OCI-LY3 (cell line): ENCODE measurements at regions not wholly inside any gene's neighbourhood (a gene's known extent, or its start where the extent isn't known, plus 50 kb on each side); places are given as distances from the start of the nearest gene placed in this dataset.

Source experiments
- CTCF ChIP-seq: fragments of 200-600, 300-600 bp; sonication (generic); IDR thresholded peaks from 2 replicates; pipeline ENCODE4 v1.5.1; 2014; ENCODE audit warnings: antibody characterized with exemption, low read length, low read depth
- EZH2phosphoT487 ChIP-seq: fragments of 200-600 bp; shearing (Covaris generic); IDR thresholded peaks from 2 replicates; pipeline ENCODE4 v1.6.1; 2018; ENCODE audit warnings: antibody characterized with exemption, mixed run types, low read depth

- no peak for TF ChIP-seq CTCF
- no peak for TF ChIP-seq EZH2phosphoT487
These were observed 754.1 kb downstream of the PCDH7 start for GRCh38 chr4:31474221-31474620.
